KOPT-K1 (cell line): ENCODE measurements at regions not wholly inside any gene's neighbourhood (a gene's known extent, or its start where the extent isn't known, plus 50 kb on each side); places are given as distances from the start of the nearest gene placed in this dataset.

Source experiments
- H3K27ac ChIP-seq: fragments of 200-600 bp; sonication (generic); 2 replicates; pipeline ENCODE4 v1.5.1; 2016; ENCODE audit warnings: antibody characterized with exemption, mild to moderate bottlenecking, low read depth, low read length; ENCODE audit not compliant: poor library complexity, severe bottlenecking
- H3K36me3 ChIP-seq: fragments of 200-600 bp; sonication (generic); 2 replicates; pipeline ENCODE4 v1.5.1; 2017; ENCODE audit warnings: antibody characterized with exemption, mild to moderate bottlenecking, low read length, moderate library complexity; ENCODE audit not compliant: insufficient read depth
- H3K9me3 ChIP-seq: fragments of 200-600 bp; sonication (generic); 2 replicates; pipeline ENCODE4 v1.5.1; 2017; ENCODE audit warnings: antibody characterized with exemption, low read length, mild to moderate bottlenecking; ENCODE audit not compliant: insufficient read depth, poor library complexity, severe bottlenecking

- Histone ChIP-seq H3K27ac (no peak overlapping the region), H3K9me3 (no peaks in the 10 kb centered on the region), H3K36me3 (no peaks in the 10 kb centered on the region)
Observed at GRCh38 chr18:78636260-78636659, 343.4 kb upstream of the SALL3 start.

GRCh38 chr18:78637442-78638402 lies 341.9 kb upstream of the SALL3 start:
- H3K9me3 ChIP-seq: no peaks in the 10 kb centered on the region
- no peaks in the 10 kb centered on the region for H3K36me3 ChIP-seq
- H3K27ac ChIP-seq: no peak overlapping the region

GRCh38 chr18:78639006-78639950 lies 340.3 kb upstream of the SALL3 start:
- Histone ChIP-seq H3K27ac (no peak overlapping the region), H3K36me3 (no peaks in the 10 kb centered on the region), H3K9me3 (no peaks in the 10 kb centered on the region)

DNA sequence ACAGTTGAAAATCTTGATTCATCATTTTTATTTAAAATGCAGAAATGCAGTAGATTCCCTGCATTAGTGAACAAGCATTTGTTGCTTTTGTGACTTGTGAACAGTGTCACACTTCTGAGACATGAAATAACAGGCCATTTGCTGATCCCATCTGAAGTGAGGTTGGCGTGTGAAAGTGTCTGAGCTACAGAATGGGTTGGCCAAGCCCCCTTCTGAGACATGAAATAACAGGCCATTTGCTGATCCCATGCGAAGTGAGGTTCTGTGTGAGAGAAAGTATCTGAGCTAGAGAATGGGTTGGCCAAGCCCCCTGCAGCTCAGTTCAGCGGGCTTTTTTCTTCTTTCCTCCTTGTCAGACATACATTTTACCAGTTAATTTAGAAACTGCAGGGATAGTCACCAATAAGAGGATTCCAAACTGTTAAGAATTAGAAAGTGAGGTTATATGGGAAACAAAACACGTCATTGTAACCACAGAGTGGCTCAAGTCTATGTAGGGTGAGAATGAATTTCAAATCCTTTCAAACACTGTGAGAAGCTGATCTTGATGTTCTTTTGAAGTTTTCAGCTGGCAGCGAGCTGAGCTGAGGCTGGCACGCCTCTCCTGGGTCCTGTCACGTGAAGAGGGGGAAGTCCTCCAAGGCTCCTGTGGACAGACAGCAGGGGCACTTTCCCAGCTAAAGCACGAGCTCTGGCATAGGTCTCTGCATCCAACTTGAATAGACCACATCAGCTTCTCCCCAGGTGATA lies 339.2 kb upstream of the SALL3 start:
- no peaks in the 10 kb centered on the region for H3K36me3 ChIP-seq
- no peaks in the 10 kb centered on the region for H3K9me3 ChIP-seq
- no peak overlapping the region for H3K27ac ChIP-seq

DNA sequence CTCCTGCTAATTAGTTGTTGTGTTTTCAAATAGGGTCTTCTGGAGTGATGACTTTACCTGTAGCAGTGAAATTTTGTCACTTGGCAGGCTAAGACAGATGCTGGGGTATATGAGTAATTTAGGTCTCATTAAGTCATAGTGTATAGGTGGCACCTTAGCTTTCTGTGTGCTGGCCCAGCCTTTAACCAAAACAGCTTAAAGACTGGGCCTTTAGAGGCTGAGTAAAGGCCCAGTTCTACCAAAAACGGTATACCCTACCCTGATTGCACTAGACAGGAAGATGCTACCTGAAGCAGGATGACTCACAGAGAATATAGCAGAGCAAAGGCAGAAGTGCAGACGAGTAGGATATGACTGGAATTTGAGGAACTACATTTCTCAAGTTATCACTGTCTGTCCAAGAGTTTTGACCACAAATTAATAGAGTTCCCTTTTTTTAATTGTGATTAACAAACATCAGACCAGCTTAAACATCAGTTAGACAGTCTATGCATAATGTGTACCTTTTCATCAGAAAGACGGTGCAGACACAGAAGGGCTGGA lies 337.9 kb upstream of the SALL3 start:
- Histone ChIP-seq H3K9me3 (no peaks in the 10 kb centered on the region), H3K36me3 (no peaks in the 10 kb centered on the region)

DNA sequence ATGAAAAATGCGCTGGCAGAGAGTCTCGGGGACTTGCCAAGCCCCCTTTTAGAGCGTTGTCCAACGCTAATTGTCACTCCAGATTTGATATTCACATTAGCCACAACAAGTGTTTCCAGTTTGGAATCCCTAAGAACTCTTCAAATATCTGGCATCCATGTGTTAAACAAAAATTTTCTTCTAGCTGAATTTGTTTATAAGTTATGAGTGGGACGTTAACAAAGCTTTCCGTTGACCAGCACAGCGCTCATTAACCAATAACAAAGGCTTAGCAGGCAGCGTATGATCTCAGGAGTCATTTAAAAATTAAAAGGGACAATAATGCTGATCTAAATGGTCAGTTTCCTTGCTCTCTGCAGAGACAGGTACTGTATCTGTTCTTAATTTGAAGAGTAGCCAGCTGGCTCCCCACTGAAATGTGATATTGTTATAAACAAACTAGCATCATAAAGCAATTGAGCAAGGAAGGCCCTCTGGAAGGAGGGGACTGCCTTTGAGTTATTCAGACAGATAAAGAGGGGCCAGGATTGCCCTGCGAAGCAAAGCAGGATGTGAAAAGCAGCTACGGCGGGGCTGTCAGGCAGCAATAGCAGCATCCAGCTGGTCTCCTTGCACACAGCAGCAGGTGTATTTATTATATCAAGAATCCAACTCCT lies 337.2 kb upstream of the SALL3 start:
- Histone ChIP-seq H3K9me3 (no peaks in the 10 kb centered on the region), H3K27ac (no peak overlapping the region), H3K36me3 (no peaks in the 10 kb centered on the region)

More for the DNA sequence above, 337.9 kb upstream of the SALL3 start:
- no peak overlapping the region for H3K27ac ChIP-seq

DNA sequence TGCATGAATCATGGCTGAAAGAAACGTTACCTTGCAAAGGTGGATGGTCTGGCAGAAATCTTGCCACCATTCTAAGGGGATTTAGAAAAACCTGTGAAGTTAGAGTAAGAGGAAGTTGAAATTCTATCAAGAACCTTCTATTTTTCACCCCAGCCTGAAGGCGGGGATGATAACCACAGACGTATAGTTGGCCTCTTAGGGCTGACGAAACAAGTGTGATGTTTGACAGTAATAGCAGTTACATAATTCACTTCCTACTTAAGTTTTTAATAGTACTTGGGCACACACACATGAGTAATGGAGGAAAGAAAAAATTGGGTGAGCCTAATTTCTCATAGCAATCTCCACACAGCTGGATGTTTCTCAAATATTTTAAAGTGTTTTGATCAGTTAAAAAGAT lies 336.6 kb upstream of the SALL3 start:
- Histone ChIP-seq H3K9me3 (no peaks in the 10 kb centered on the region), H3K27ac (no peak overlapping the region), H3K36me3 (no peaks in the 10 kb centered on the region)

DNA sequence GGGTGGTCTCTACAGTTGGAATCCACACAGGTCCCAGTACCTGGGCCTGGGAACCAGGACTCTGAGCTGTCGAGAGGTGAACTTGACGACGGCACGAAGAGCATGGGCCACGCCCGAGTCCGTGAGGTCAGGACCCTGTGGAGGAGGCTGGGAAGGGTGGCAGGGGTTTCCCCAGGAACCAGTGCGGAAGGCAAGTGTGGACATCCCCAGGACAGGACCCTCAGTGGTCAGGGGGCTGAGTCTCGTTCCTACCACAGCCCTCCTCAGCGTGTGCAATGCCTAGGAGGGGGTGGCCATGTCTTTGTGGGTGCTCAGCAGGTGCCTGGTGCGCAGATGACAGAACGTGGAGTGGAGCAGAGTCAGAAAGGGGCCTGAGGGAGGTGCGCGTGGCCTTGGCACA lies 335.6 kb upstream of the SALL3 start:
- H3K27ac ChIP-seq: no peak overlapping the region
- H3K36me3 ChIP-seq: no peaks in the 10 kb centered on the region
- no peaks in the 10 kb centered on the region for H3K9me3 ChIP-seq

DNA sequence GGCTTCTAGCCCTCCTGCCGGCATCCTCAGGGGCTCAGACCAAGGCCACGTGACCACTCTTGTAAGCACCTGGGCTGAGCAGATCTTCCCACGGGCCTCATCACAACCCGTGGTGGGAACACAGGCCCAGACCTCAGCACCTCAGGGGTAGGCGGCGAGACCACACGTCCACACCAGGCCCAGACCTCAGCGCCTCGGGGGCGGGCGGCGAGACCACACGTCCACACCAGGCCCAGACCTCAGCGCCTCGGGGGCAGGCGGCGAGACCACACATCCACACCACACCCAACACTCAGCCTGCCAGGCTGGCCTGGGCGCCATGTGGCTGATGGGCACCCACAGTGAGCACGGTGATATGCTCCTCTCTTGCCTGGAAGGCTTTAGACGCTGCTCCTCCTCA lies 334.4 kb upstream of the SALL3 start:
- Histone ChIP-seq H3K9me3 (no peaks in the 10 kb centered on the region), H3K36me3 (no peaks in the 10 kb centered on the region), H3K27ac (no peak overlapping the region)

- H3K27ac ChIP-seq: no peak overlapping the region
- H3K9me3 ChIP-seq: peaks cover 9% of the 10 kb centered on the region
- H3K36me3 ChIP-seq: no peaks in the 10 kb centered on the region
Observed at GRCh38 chr18:78647018-78647417, 332.6 kb upstream of the SALL3 start.

- no peak overlapping the region for H3K27ac ChIP-seq
- no peaks in the 10 kb centered on the region for H3K36me3 ChIP-seq
- peaks cover 28% of the 10 kb centered on the region for H3K9me3 ChIP-seq
Observed at GRCh38 chr18:78649421-78649820, 330.2 kb upstream of the SALL3 start.

- H3K9me3 ChIP-seq: peaks cover 40% of the 10 kb centered on the region
- H3K36me3 ChIP-seq: no peaks in the 10 kb centered on the region
- no peak overlapping the region for H3K27ac ChIP-seq
Observed at GRCh38 chr18:78650926-78651325, 328.7 kb upstream of the SALL3 start.

GRCh38 chr18:78652001-78652545 lies 327.5 kb upstream of the SALL3 start:
- H3K36me3 ChIP-seq: no peaks in the 10 kb centered on the region
- H3K9me3 ChIP-seq: peaks cover 40% of the 10 kb centered on the region
- H3K27ac ChIP-seq: no peak overlapping the region

- no peak overlapping the region for H3K27ac ChIP-seq
- peaks cover 40% of the 10 kb centered on the region for H3K9me3 ChIP-seq
- no peaks in the 10 kb centered on the region for H3K36me3 ChIP-seq
Observed at GRCh38 chr18:78655921-78656320, 323.7 kb upstream of the SALL3 start.
